Loucy (cell line): ENCODE measurements at regions not wholly inside any gene's neighbourhood (a gene's known extent, or its start where the extent isn't known, plus 50 kb on each side); places are given as distances from the start of the nearest gene placed in this dataset.

Experiments
- H2AFZ ChIP-seq: fragments of 200-600 bp; sonication (generic); 2 replicates; pipeline ENCODE4 v1.6.0; 2016; ENCODE audit warnings: antibody characterized with exemption, mild to moderate bottlenecking, low read length, moderate library complexity
- H3F3A ChIP-seq: fragments of 200-600 bp; 2 replicates; pipeline ENCODE4 v1.6.0; 2016; ENCODE audit warnings: antibody characterized with exemption, low read depth, mild to moderate bottlenecking
- H3K27me3 ChIP-seq: fragments of 200-600 bp; sonication (generic); 2 replicates; pipeline ENCODE4 v1.6.1; 2014; ENCODE audit warnings: low read length, mild to moderate bottlenecking; ENCODE audit not compliant: insufficient read depth, poor library complexity, severe bottlenecking
- H3K36me3 ChIP-seq: fragments of 200-600 bp; sonication (generic); 2 replicates; pipeline ENCODE4 v1.6.1; 2016; ENCODE audit warnings: low read length; ENCODE audit not compliant: insufficient read depth
- H3K4me1 ChIP-seq: fragments of 200-600 bp; sonication (generic); 2 replicates; pipeline ENCODE4 v1.5.1; 2014; ENCODE audit warnings: low read length, mild to moderate bottlenecking; ENCODE audit not compliant: insufficient read depth, poor library complexity, severe bottlenecking
- H3K4me2 ChIP-seq: fragments of 200-600 bp; sonication (generic); 2 replicates; pipeline ENCODE4 v1.6.0; 2014; ENCODE audit warnings: antibody characterized with exemption, low read length, low read depth, mild to moderate bottlenecking; ENCODE audit not compliant: poor library complexity, severe bottlenecking
- H3K4me3 ChIP-seq: fragments of 200-600 bp; sonication (generic); 2 replicates; pipeline ENCODE4 v1.5.1; 2014; ENCODE audit warnings: low read length, mild to moderate bottlenecking, mixed read lengths; ENCODE audit not compliant: poor library complexity, severe bottlenecking
- H3K79me2 ChIP-seq: fragments of 200-600 bp; sonication (generic); 2 replicates; pipeline ENCODE4 v1.6.1; 2014; ENCODE audit warnings: low read length; ENCODE audit not compliant: insufficient read depth
- H3K9ac ChIP-seq: fragments of 200-600 bp; sonication (generic); 2 replicates; pipeline ENCODE4 v1.6.0; 2014; ENCODE audit warnings: mild to moderate bottlenecking, low read depth, low read length, moderate library complexity; ENCODE audit not compliant: poor library complexity, severe bottlenecking
- H3K9me2 ChIP-seq: fragments of 200-600 bp; sonication (generic); replicated peaks from 2 replicates; pipeline ENCODE4 v1.6.1; 2016; ENCODE audit warnings: low read depth, low read length, mixed read lengths
- H3K9me3 ChIP-seq: fragments of 200-600 bp; sonication (generic); 2 replicates; pipeline ENCODE4 v1.6.1; 2014; ENCODE audit warnings: mild to moderate bottlenecking, antibody characterized with exemption, low read length, low read depth; ENCODE audit not compliant: insufficient read depth
- H4K20me1 ChIP-seq: fragments of 200-600 bp; sonication (generic); 2 replicates; pipeline ENCODE4 v1.6.0; 2014; ENCODE audit warnings: antibody characterized with exemption, low read length, mild to moderate bottlenecking; ENCODE audit not compliant: insufficient read depth, poor library complexity, severe bottlenecking
- CTCF ChIP-seq: fragments of 200-600 bp; sonication (generic); conservative IDR thresholded peaks from 2 replicates; pipeline ENCODE4 v1.5.1; 2014; ENCODE audit warnings: mild to moderate bottlenecking, antibody characterized with exemption, low read length
- EZH2phosphoT487 ChIP-seq: fragments of 200-600 bp; IDR thresholded peaks from 2 replicates; pipeline ENCODE4 v1.6.1; 2018; ENCODE audit warnings: antibody characterized with exemption, mild to moderate bottlenecking, moderate library complexity, borderline replicate concordance

DNA sequence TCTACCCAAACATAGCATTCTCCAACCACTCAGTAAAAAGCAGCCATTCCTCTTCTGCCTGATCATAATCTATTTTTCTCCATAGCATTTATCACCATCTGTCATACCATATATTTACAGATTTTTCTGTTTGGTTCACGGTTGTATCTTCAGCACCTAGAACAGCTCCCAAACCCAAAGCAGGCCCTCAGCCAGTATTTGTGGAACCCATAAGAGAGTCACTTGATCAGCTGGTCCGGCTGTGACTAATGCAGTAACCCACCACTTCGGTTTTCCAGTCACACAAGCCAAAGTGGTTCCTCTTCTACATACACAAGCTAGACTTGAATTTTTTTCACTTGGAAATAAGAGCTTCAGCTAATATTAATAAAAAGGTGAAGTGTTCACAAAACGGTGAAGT, 511.6 kb upstream of the CELF4 start:
- Histone ChIP-seq H3F3A (no peaks in the 10 kb centered on the region), H3K27me3 (no peaks in the 10 kb centered on the region), H3K4me2 (no peak overlapping the region), H2AFZ (no peak overlapping the region), H4K20me1 (no peaks in the 10 kb centered on the region), H3K9me3 (no peaks in the 10 kb centered on the region; the same call in 1 of the 2 replicates), H3K4me3 (no peak overlapping the region), H3K4me1 (no peaks in the 10 kb centered on the region), H3K36me3 (no peaks in the 10 kb centered on the region), H3K79me2 (no peaks in the 10 kb centered on the region), H3K9me2 (no peaks in the 10 kb centered on the region; the same call in 1 of the 2 replicates), H3K9ac (no peak overlapping the region)
- TF ChIP-seq CTCF, result no peak
- no peak for TF ChIP-seq EZH2phosphoT487

DNA sequence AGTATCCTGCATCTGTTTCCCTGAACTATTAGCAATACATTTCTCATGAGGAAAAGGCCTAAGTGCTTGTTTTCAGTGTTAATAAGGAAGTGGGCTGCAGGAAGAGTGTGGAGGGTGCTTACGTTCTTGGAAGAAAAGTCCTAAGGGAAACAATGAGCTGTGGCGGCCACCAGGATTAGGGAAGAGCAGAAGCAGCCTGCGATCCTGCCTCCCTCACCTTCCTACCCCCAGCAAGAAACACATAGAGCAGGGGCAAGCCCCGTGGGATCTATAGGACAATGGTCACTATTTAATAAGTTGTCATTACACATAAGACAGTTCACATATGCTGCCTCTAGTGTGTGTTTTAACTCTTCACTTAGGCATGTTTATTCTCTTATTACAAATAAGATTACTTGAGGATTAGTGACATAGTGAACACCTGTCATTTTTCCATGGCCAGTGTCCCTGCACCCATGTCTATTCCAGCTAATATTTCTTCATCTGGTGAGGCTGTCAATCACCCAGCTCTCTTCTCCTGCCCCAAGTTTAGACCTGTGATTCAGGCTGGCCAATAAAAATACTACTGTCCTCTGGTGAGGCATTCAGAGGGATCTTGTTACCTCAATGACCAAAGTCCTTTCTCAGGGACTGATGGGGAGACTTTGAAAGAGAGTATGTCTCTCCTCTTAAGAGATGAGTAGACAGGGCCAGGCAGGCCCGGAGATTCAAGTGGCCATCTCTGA, 510.9 kb upstream of the CELF4 start:
- Histone ChIP-seq H3K9ac (no peak overlapping the region), H4K20me1 (no peaks in the 10 kb centered on the region), H3K9me2 (no peaks in the 10 kb centered on the region; the same call in 1 of the 2 replicates), H2AFZ (no peak overlapping the region), H3K27me3 (no peaks in the 10 kb centered on the region), H3K4me1 (no peaks in the 10 kb centered on the region), H3K79me2 (no peaks in the 10 kb centered on the region), H3K36me3 (no peaks in the 10 kb centered on the region), H3K4me3 (no peak overlapping the region), H3F3A (no peaks in the 10 kb centered on the region), H3K4me2 (no peak overlapping the region), H3K9me3 (no peaks in the 10 kb centered on the region; the same call in 1 of the 2 replicates)
- TF ChIP-seq EZH2phosphoT487, result no peak

DNA sequence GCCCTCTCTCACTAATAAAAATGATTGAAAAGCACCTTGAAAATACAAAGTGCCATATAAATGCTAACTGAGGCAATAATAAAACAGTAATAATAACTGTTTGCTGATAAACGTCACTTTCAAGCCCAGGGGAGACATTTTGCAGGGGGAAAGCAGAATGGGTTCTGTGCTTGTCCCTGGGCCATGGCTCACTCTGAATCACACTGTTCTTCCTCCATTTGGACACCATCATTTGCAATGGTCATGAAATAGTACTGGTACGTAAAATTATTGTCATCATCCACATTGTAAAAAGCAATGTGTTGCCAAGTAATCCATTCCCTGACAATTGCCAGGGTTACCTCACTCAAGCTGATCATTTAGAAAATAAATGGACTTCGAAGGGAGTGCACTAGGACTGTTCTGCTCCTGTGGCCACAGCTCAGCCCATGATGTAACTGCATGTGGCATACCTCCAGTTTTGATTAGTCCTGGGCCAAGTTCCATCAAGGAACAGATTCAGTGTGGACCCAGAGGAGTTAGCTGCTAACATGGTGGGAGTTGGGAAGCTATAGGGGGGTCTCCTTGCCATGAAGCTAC, 508.8 kb upstream of the CELF4 start:
- Histone ChIP-seq H3K4me2 (no peak overlapping the region), H3K9me2 (no peaks in the 10 kb centered on the region; the same call in 1 of the 2 replicates), H3K4me1 (no peaks in the 10 kb centered on the region), H3K9me3 (no peaks in the 10 kb centered on the region; the same call in 1 of the 2 replicates), H3K27me3 (no peaks in the 10 kb centered on the region), H3K79me2 (no peaks in the 10 kb centered on the region), H3K4me3 (no peak overlapping the region), H3K9ac (no peak overlapping the region), H4K20me1 (no peaks in the 10 kb centered on the region), H3F3A (no peaks in the 10 kb centered on the region), H3K36me3 (no peaks in the 10 kb centered on the region), H2AFZ (no peak overlapping the region)
- TF ChIP-seq CTCF (no peak), EZH2phosphoT487 (no peak)
